ENCODE measurements at regions not wholly inside any gene's neighbourhood (a gene's known extent, or its start where the extent isn't known, plus 50 kb on each side); places are given as distances from the start of the nearest gene placed in this dataset.

DNA sequence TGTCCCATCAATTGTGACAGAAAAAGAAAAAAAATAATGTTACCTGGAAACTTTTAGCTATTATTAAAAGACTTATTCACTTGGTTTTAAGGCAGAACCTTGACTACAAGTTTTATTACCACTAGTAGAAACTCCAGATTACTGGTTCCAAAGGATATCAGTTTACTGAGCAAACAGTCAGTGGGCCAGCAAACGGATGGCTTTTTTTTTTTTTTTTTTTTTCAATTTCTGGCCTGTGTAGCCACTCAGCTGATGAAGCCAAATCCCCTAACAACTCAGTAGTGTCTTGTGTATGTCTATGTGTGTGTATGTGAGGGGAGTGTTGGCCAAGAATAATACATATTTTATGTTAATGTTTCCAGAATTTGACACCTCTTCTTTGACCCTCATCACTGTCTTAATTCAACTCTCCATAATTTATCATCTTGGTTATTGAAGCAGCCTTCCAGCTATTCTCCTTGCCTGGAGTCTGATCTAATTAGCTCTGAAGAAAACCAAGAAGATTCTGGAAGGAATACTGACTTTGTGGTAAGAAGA, 724.9 kb downstream of the NSUN3 start:
- Histone ChIP-seq H2AFZ (ENCODE audit: low read depth, low read length) (no peak overlapping the region), H3K27me3 (ENCODE audit: insufficient read depth, low read length) (no peaks in the 10 kb centered on the region), H3K4me2 (ENCODE audit: low read length) (no peak overlapping the region), H3K9ac (ENCODE audit: low read length) (no peak overlapping the region), H3K79me2 (ENCODE audit: insufficient read depth, low read length) (no peaks in the 10 kb centered on the region), H3K9me3 (ENCODE audit: insufficient read depth, low read depth, low read length) (no peaks in the 10 kb centered on the region), H3K27ac (ENCODE audit: low read depth, low read length) (no peak overlapping the region), H4K20me1 (ENCODE audit: insufficient read depth, low read length) (no peaks in the 10 kb centered on the region), H3K4me1 (ENCODE audit: insufficient read depth, low read length) (no peaks in the 10 kb centered on the region), H3K36me3 (ENCODE audit: insufficient read depth, low read length) (no peaks in the 10 kb centered on the region), H3K4me3 (ENCODE audit: insufficient read depth, low read depth, low read length) (no peak overlapping the region)
- Mint-ChIP-seq H3K4me1 (ENCODE audit: low read depth, unreplicated experiment) (no peaks in the 10 kb centered on the region), H3K27me3 (ENCODE audit: low read depth, unreplicated experiment) (no peaks in the 10 kb centered on the region), H3K4me3 (ENCODE audit: unreplicated experiment) (no peak overlapping the region), H3K9me3 (ENCODE audit: unreplicated experiment) (no peaks in the 10 kb centered on the region), H3K27ac (ENCODE audit: unreplicated experiment) (no peak overlapping the region), H3K36me3 (ENCODE audit: low read depth, unreplicated experiment) (no peaks in the 10 kb centered on the region)
- TF ChIP-seq EZH2 (IDR thresholded peaks at IDR 0.05; ENCODE audit: insufficient read depth, low read length), result no peak
- TF ChIP-seq, protein P1, sequence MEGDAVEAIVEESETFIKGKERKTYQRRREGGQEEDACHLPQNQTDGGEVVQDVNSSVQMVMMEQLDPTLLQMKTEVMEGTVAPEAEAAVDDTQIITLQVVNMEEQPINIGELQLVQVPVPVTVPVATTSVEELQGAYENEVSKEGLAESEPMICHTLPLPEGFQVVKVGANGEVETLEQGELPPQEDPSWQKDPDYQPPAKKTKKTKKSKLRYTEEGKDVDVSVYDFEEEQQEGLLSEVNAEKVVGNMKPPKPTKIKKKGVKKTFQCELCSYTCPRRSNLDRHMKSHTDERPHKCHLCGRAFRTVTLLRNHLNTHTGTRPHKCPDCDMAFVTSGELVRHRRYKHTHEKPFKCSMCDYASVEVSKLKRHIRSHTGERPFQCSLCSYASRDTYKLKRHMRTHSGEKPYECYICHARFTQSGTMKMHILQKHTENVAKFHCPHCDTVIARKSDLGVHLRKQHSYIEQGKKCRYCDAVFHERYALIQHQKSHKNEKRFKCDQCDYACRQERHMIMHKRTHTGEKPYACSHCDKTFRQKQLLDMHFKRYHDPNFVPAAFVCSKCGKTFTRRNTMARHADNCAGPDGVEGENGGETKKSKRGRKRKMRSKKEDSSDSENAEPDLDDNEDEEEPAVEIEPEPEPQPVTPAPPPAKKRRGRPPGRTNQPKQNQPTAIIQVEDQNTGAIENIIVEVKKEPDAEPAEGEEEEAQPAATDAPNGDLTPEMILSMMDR (IDR thresholded peaks at IDR 0.05; ENCODE audit: insufficient read depth, low read depth, low read length), result no peak
- DNase-seq (ENCODE audit: low read depth), result no peak
- no peak for FAIRE-seq

DNA sequence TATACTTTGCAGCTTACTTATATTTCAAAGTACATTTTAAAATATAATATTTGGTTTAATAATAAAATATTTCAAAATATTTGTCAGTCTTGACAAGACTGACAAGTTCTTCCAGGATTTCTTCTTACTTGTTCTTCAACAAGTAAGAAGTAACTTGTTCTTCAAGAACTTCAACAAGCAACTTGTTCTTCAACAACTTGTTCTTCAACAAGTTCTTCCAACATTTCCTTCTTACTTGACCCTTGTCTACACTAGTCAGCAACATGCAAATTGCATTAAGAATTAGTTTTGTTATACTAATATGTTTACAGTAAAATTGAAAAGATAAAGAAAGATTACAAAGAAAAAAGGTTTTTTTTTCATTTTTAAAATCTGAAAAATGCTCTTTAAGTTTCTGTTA, 731.7 kb downstream of the NSUN3 start:
- no peaks in the 10 kb centered on the region for H3K4me1 Mint-ChIP-seq (ENCODE audit: low read depth, unreplicated experiment)
- no peak overlapping the region for H3K27ac ChIP-seq (ENCODE audit: low read depth, low read length)
- H3K4me3 Mint-ChIP-seq (ENCODE audit: unreplicated experiment), result no peak overlapping the region
- H2AFZ ChIP-seq (ENCODE audit: low read depth, low read length), result no peak overlapping the region
- H3K4me1 ChIP-seq (ENCODE audit: insufficient read depth, low read length), result no peaks in the 10 kb centered on the region
- H3K9me3 ChIP-seq (ENCODE audit: insufficient read depth, low read depth, low read length), result no peaks in the 10 kb centered on the region
- H3K36me3 Mint-ChIP-seq (ENCODE audit: low read depth, unreplicated experiment), result no peaks in the 10 kb centered on the region
- H4K20me1 ChIP-seq (ENCODE audit: insufficient read depth, low read length), result no peaks in the 10 kb centered on the region
- H3K4me3 ChIP-seq (ENCODE audit: insufficient read depth, low read depth, low read length), result no peak overlapping the region
- no peak overlapping the region for H3K27ac Mint-ChIP-seq (ENCODE audit: unreplicated experiment)
- H3K27me3 ChIP-seq (ENCODE audit: insufficient read depth, low read length), result no peaks in the 10 kb centered on the region
- FAIRE-seq, result no peak
- no peaks in the 10 kb centered on the region for H3K9me3 Mint-ChIP-seq (ENCODE audit: unreplicated experiment)
- no peak overlapping the region for H3K4me2 ChIP-seq (ENCODE audit: low read length)
- TF ChIP-seq, protein P1 (IDR thresholded peaks at IDR 0.05; ENCODE audit: insufficient read depth, low read depth, low read length), result no peak
- no peak for TF ChIP-seq EZH2 (IDR thresholded peaks at IDR 0.05; ENCODE audit: insufficient read depth, low read length)
- H3K36me3 ChIP-seq (ENCODE audit: insufficient read depth, low read length), result no peaks in the 10 kb centered on the region
- no peaks in the 10 kb centered on the region for H3K27me3 Mint-ChIP-seq (ENCODE audit: low read depth, unreplicated experiment)
- no peak for DNase-seq (ENCODE audit: low read depth)
- H3K9ac ChIP-seq (ENCODE audit: low read length), result no peak overlapping the region
- no peaks in the 10 kb centered on the region for H3K79me2 ChIP-seq (ENCODE audit: insufficient read depth, low read length)

DNA sequence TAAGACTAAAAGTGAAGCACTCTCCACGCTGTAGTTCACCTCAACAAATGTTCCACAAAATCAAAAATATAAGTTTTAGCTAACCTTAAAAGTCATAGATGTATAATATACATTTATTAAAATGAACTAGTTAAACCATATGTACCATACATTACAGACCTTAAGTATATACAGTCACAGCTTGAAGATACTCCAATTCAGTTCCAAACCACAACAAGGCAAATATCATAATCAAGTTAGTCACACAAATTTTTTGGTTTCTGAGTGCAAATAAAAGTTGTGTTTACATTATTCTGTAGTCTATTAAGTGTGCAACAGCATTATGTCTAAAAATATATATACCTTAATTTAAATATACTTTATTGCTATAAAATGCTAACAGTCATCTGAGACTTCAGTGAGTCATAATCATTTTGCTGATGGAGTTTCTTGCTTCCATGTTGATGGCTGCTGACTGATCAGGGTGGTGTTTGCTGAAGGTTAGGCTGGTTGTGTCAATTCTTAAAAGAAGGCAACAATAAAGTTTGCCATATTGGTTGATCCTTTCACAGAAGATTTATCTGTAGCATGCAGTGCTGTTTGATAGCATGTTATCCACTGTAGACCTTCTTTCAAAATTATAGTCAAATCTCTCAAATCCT, 736.7 kb downstream of the NSUN3 start:
- H3K4me3 Mint-ChIP-seq (ENCODE audit: unreplicated experiment), result no peak overlapping the region
- no peaks in the 10 kb centered on the region for H3K27me3 Mint-ChIP-seq (ENCODE audit: low read depth, unreplicated experiment)
- H3K4me3 ChIP-seq (ENCODE audit: insufficient read depth, low read depth, low read length), result no peak overlapping the region
- no peak for FAIRE-seq
- H3K9me3 ChIP-seq (ENCODE audit: insufficient read depth, low read depth, low read length), result no peaks in the 10 kb centered on the region
- DNase-seq (ENCODE audit: low read depth), result no peak
- H4K20me1 ChIP-seq (ENCODE audit: insufficient read depth, low read length), result no peaks in the 10 kb centered on the region
- no peak overlapping the region for H3K27ac Mint-ChIP-seq (ENCODE audit: unreplicated experiment)
- H3K9ac ChIP-seq (ENCODE audit: low read length), result no peak overlapping the region
- no peak overlapping the region for H3K27ac ChIP-seq (ENCODE audit: low read depth, low read length)
- H3K4me2 ChIP-seq (ENCODE audit: low read length), result no peak overlapping the region
- no peaks in the 10 kb centered on the region for H3K4me1 Mint-ChIP-seq (ENCODE audit: low read depth, unreplicated experiment)
- no peaks in the 10 kb centered on the region for H3K36me3 Mint-ChIP-seq (ENCODE audit: low read depth, unreplicated experiment)
- H3K36me3 ChIP-seq (ENCODE audit: insufficient read depth, low read length), result no peaks in the 10 kb centered on the region
- H3K79me2 ChIP-seq (ENCODE audit: insufficient read depth, low read length), result no peaks in the 10 kb centered on the region
- no peaks in the 10 kb centered on the region for H3K9me3 Mint-ChIP-seq (ENCODE audit: unreplicated experiment)
- no peaks in the 10 kb centered on the region for H3K4me1 ChIP-seq (ENCODE audit: insufficient read depth, low read length)
- TF ChIP-seq, protein P1 (IDR thresholded peaks at IDR 0.05; ENCODE audit: insufficient read depth, low read depth, low read length), result no peak
- TF ChIP-seq EZH2 (IDR thresholded peaks at IDR 0.05; ENCODE audit: insufficient read depth, low read length), result no peak
- H3K27me3 ChIP-seq (ENCODE audit: insufficient read depth, low read length), result no peaks in the 10 kb centered on the region
- H2AFZ ChIP-seq (ENCODE audit: low read depth, low read length), result no peak overlapping the region

Data from astrocyte (in vitro differentiated cells and primary cell).